GM12878 (cell line): ENCODE measurements at regions not wholly inside any gene's neighbourhood (a gene's known extent, or its start where the extent isn't known, plus 50 kb on each side); places are given as distances from the start of the nearest gene placed in this dataset.

Experiments used
- ATAC-seq: fragments of 200-7000 bp; cut with Tn5 transposase; 3 replicates; pipeline ENCODE4 v1.9.1; 2020; ENCODE audit warnings: mild to moderate bottlenecking, moderate library complexity
- BruUV-seq: library from RNA; stranded (reverse); fragments of 400-500 nt; replicated peaks from 2 replicates; lab custom pipeline; 2021; lab: Mats Ljungman, UMichigan
- CTCF ChIA-PET: fragments of 300-600 bp; sonication (Branson Sonifier 250); formaldehyde crosslinking; extraction: SDS; loops from one replicate; lab custom pipeline; 2021; ENCODE audit warnings: inconsistent platforms; lab: Yijun Ruan, JAX
- POLR2A ChIA-PET: fragments of 350-600 bp; formaldehyde crosslinking; extraction: SDS; loops from one replicate; lab custom pipeline; 2021; ENCODE audit warnings: inconsistent platforms; lab: Charles Lee
- RAD21 ChIA-PET: fragments of 300-600 bp; sonication (Branson Sonifier 250); formaldehyde crosslinking; loops from one replicate; lab custom pipeline; 2023; ENCODE audit warnings: antibody characterized with exemption; ENCODE audit not compliant: unreplicated experiment; lab: Charles Lee
- SMC1A ChIA-PET: fragments of 300-600 bp; sonication (Branson Sonifier 250); formaldehyde crosslinking; loops from one replicate; lab custom pipeline; 2023; ENCODE audit not compliant: unreplicated experiment, uncharacterized antibody; lab: Charles Lee
- DNase-seq: peaks from one replicate; pipeline ENCODE4 v3.0.0-alpha.2; 2011; ENCODE audit warnings: low read depth, low spot score
- FAIRE-seq: peaks from 3 replicates; lab custom pipeline; 2011; peaks lifted over from hg19 to GRCh38; lab: Jason Lieb, UNC
- H2AFZ ChIP-seq: 2 replicates; pipeline ENCODE4 v1.6.0; 2011; ENCODE audit warnings: low read depth, low read length, control low read depth; ENCODE audit not compliant: control insufficient read depth
- H3K27ac ChIP-seq: 2 replicates; pipeline ENCODE4 v1.5.1; 2011; ENCODE audit warnings: control low read depth; ENCODE audit not compliant: control insufficient read depth, insufficient read depth
- H3K27me3 ChIP-seq, 2 experiments: replicated peaks in 1 of 2; 2 replicates each; pipeline versions ENCODE4 v1.6.0 to v1.6.1; 2011; ENCODE audit warnings: low read length in 1 of 2; ENCODE audit not compliant: control insufficient read depth in 2 of 2, insufficient read depth in 2 of 2
- H3K36me3 ChIP-seq, 2 experiments: 2 replicates each; pipeline ENCODE4 v1.5.1; 2011; ENCODE audit warnings: low read length in 1 of 2; ENCODE audit not compliant: control insufficient read depth in 2 of 2, insufficient read depth in 2 of 2
- H3K4me1 ChIP-seq: 2 replicates; pipeline ENCODE4 v1.6.1; 2011; ENCODE audit warnings: mild to moderate bottlenecking, low read length, moderate library complexity, mixed read lengths; ENCODE audit not compliant: control insufficient read depth, insufficient read depth
- H3K4me2 ChIP-seq: 2 replicates; pipeline ENCODE4 v1.6.0; 2011; ENCODE audit warnings: control low read depth; ENCODE audit not compliant: control insufficient read depth, insufficient read depth
- H3K4me3 ChIP-seq: fragments of 200-600 bp; sonication (generic); 2 replicates; pipeline ENCODE4 v1.5.1; 2016
- H3K79me2 ChIP-seq: 2 replicates; pipeline ENCODE4 v1.6.0; 2011; ENCODE audit warnings: low read length; ENCODE audit not compliant: control insufficient read depth, insufficient read depth
- H3K9ac ChIP-seq: 2 replicates; pipeline ENCODE4 v1.8.0; 2011; ENCODE audit warnings: low read length, control low read depth, mixed read lengths; ENCODE audit not compliant: control insufficient read depth, insufficient read depth
- H3K9me3 ChIP-seq: replicated peaks from 3 replicates; pipeline ENCODE4 v1.5.1; 2011; ENCODE audit warnings: mild to moderate bottlenecking, low read length; ENCODE audit not compliant: control insufficient read depth, insufficient read depth
- H4K20me1 ChIP-seq: 2 replicates; pipeline ENCODE4 v1.6.0; 2011; ENCODE audit not compliant: control insufficient read depth, insufficient read depth
- SIX5 ChIP-seq: IDR thresholded peaks from 2 replicates; pipeline ENCODE4 v1.6.1; 2011; ENCODE audit warnings: mild to moderate bottlenecking, low read depth, low read length, moderate library complexity; ENCODE audit not compliant: severe bottlenecking
- TCF12 ChIP-seq: IDR thresholded peaks from 2 replicates; pipeline ENCODE4 v1.6.1; 2011; ENCODE audit warnings: low read depth, mild to moderate bottlenecking, low read length
- ZNF622 ChIP-seq: fragments of 450-650 bp; IDR thresholded peaks from 2 replicates; pipeline ENCODE4 v1.6.1; 2017; ENCODE audit warnings: mild to moderate bottlenecking, inconsistent platforms
- WGBS: methylation state at CpG from one replicate; pipeline ENCODE4 v1.1.6; 2016; ENCODE audit warnings: low lambda C conversion rate; ENCODE audit not compliant: insufficient replicate concordance, insufficient coverage; ENCODE audit errors: missing lambda C conversion rate; 5-methylcytosine and 5-hydroxymethylcytosine counted together
- in situ Hi-C: fragments of 300-500 bp; cut with MboI; formaldehyde crosslinking; loops from 9 replicates; pipeline ENCODE4 v1.14.3; 2018; ENCODE audit warnings: mixed read lengths
- intact Hi-C: fragments of 100-400 bp; cut with micrococcal nuclease; formaldehyde crosslinking; loops from one replicate; pipeline ENCODE4 v1.14.2; 2022; ENCODE audit not compliant: unreplicated experiment
- TF ChIP-seq, protein P1 (sequence below): IDR thresholded peaks from 2 replicates; pipeline ENCODE4 v1.6.1; 2011; ENCODE audit warnings: borderline replicate concordance, low read depth, mild to moderate bottlenecking, moderate library complexity, low read length; ENCODE audit not compliant: insufficient read depth, poor library complexity, severe bottlenecking
- TF ChIP-seq, protein P2 (sequence below): fragments of 450-650 bp; IDR thresholded peaks from 2 replicates; pipeline ENCODE4 v1.6.1; 2017; ENCODE audit warnings: low read depth, mild to moderate bottlenecking, moderate library complexity

DNA sequence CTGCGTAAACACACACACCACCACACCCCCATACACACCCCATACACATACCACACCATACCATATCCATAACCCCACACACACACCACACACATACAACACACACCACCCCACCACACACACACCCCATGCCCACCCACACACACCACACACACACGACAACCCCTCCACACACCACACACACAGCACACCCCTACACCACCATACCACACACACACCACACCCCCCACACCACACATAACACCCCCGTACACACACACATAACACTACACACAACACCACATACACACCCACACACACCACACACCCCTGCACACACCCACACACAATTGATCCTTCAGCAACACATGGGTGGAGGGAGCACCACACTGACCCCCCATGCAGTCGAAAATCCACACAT lies 50.3 kb upstream of the BMS1 start:
- no peak for DNase-seq
- ChIA-PET CTCF (no interaction called here), RAD21 (no interaction called here), POLR2A (no interaction called here), SMC1A (no interaction called here)
- no peak for FAIRE-seq
- Histone ChIP-seq H3K9ac (no peak overlapping the region), H3K4me1 (no peaks in the 10 kb centered on the region), H3K79me2 (no peaks in the 10 kb centered on the region), H4K20me1 (no peaks in the 10 kb centered on the region), H3K4me2 (no peak overlapping the region), H3K27me3 (no peaks in the 10 kb centered on the region), H3K27ac (no peak overlapping the region), H2AFZ (no peak overlapping the region), H3K9me3 (no peaks in the 10 kb centered on the region), H3K4me3 (no peak overlapping the region), H3K36me3 (no peaks in the 10 kb centered on the region)
- intact Hi-C loops (no loop called here), in situ Hi-C loops (no loop called here)
- ATAC-seq, result no peak
- no TSS peak for BruUV-seq
- no peak for TF ChIP-seq SIX5
- no peak for TF ChIP-seq TCF12
- TF ChIP-seq, protein P1, sequence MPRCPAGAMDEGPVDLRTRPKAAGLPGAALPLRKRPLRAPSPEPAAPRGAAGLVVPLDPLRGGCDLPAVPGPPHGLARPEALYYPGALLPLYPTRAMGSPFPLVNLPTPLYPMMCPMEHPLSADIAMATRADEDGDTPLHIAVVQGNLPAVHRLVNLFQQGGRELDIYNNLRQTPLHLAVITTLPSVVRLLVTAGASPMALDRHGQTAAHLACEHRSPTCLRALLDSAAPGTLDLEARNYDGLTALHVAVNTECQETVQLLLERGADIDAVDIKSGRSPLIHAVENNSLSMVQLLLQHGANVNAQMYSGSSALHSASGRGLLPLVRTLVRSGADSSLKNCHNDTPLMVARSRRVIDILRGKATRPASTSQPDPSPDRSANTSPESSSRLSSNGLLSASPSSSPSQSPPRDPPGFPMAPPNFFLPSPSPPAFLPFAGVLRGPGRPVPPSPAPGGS, result no peak
- TF ChIP-seq, protein P2, sequence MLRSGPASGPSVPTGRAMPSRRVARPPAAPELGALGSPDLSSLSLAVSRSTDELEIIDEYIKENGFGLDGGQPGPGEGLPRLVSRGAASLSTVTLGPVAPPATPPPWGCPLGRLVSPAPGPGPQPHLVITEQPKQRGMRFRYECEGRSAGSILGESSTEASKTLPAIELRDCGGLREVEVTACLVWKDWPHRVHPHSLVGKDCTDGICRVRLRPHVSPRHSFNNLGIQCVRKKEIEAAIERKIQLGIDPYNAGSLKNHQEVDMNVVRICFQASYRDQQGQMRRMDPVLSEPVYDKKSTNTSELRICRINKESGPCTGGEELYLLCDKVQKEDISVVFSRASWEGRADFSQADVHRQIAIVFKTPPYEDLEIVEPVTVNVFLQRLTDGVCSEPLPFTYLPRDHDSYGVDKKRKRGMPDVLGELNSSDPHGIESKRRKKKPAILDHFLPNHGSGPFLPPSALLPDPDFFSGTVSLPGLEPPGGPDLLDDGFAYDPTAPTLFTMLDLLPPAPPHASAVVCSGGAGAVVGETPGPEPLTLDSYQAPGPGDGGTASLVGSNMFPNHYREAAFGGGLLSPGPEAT, result no peak
- TF ChIP-seq ZNF622, result no peak
- 20% methylated on average over 4 of the region's 4 CpGs for WGBS
